ENCODE measurements at regions not wholly inside any gene's neighbourhood (a gene's known extent, or its start where the extent isn't known, plus 50 kb on each side); places are given as distances from the start of the nearest gene placed in this dataset.

DNA sequence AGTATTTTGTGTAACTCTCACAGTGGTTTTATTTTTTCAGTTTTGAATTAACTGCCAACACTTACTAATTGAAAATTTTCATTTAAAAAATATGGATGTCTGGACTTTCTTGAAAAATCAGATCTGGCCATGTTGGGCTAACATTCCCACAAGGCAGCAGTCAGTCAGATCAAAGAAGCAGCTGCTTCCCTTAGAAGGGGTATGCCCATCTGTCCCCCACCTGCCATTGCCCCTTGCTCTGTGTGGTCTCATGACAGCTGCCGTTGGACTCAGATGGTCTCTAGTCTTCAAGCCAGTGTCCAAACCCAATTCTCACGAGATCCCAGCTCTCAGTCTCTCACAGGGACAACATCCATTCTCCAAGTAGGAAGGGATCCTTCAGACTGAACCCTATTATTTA, 212.1 kb upstream of the GHITM start:
- Histone ChIP-seq H3K36me3 (ENCODE audit: insufficient read depth, low read length) (no peaks in the 10 kb centered on the region), H2AFZ (ENCODE audit: low read length, unreplicated experiment) (no peak overlapping the region), H3K27ac (ENCODE audit: low read depth, low read length) (no peak overlapping the region), H3K27me3 (ENCODE audit: insufficient read depth, low read length) (no peaks in the 10 kb centered on the region), H3K4me1 (ENCODE audit: control insufficient read depth, insufficient read depth, low read length, unreplicated experiment) (no peaks in the 10 kb centered on the region), H3K79me2 (ENCODE audit: control insufficient read depth, insufficient read depth, low read length, unreplicated experiment) (no peaks in the 10 kb centered on the region), H3K4me3 (ENCODE audit: low read depth, low read length) (no peak overlapping the region)

- H2AFZ ChIP-seq (ENCODE audit: low read length, unreplicated experiment): no peak overlapping the region
Observed at GRCh38 chr10:83929399-83929798, 209.9 kb upstream of the GHITM start.

GRCh38 chr10:83931669-83932068, 207.6 kb upstream of the GHITM start:
- H3K4me3 ChIP-seq (ENCODE audit: low read depth, low read length): no peak overlapping the region
- no peak overlapping the region for H2AFZ ChIP-seq (ENCODE audit: low read length, unreplicated experiment)
- no peaks in the 10 kb centered on the region for H3K4me1 ChIP-seq (ENCODE audit: control insufficient read depth, insufficient read depth, low read length, unreplicated experiment)
- no peak overlapping the region for H3K27ac ChIP-seq (ENCODE audit: low read depth, low read length)
- no peaks in the 10 kb centered on the region for H3K27me3 ChIP-seq (ENCODE audit: insufficient read depth, low read length)
- H3K36me3 ChIP-seq (ENCODE audit: insufficient read depth, low read length): no peaks in the 10 kb centered on the region
- no peaks in the 10 kb centered on the region for H3K79me2 ChIP-seq (ENCODE audit: control insufficient read depth, insufficient read depth, low read length, unreplicated experiment)

More at GRCh38 chr10:83929399-83929798, 209.9 kb upstream of the GHITM start:
- Histone ChIP-seq H3K4me1 (ENCODE audit: control insufficient read depth, insufficient read depth, low read length, unreplicated experiment) (no peaks in the 10 kb centered on the region), H3K79me2 (ENCODE audit: control insufficient read depth, insufficient read depth, low read length, unreplicated experiment) (no peaks in the 10 kb centered on the region), H3K27me3 (ENCODE audit: insufficient read depth, low read length) (no peaks in the 10 kb centered on the region), H3K36me3 (ENCODE audit: insufficient read depth, low read length) (no peaks in the 10 kb centered on the region), H3K4me3 (ENCODE audit: low read depth, low read length) (no peak overlapping the region), H3K27ac (ENCODE audit: low read depth, low read length) (no peak overlapping the region)

GRCh38 chr10:83932245-83932644, 207.1 kb upstream of the GHITM start:
- H3K4me3 ChIP-seq (ENCODE audit: low read depth, low read length): no peak overlapping the region
- no peaks in the 10 kb centered on the region for H3K4me1 ChIP-seq (ENCODE audit: control insufficient read depth, insufficient read depth, low read length, unreplicated experiment)
- no peaks in the 10 kb centered on the region for H3K27me3 ChIP-seq (ENCODE audit: insufficient read depth, low read length)
- H3K27ac ChIP-seq (ENCODE audit: low read depth, low read length): no peak overlapping the region
- no peaks in the 10 kb centered on the region for H3K79me2 ChIP-seq (ENCODE audit: control insufficient read depth, insufficient read depth, low read length, unreplicated experiment)
- no peak overlapping the region for H2AFZ ChIP-seq (ENCODE audit: low read length, unreplicated experiment)
- no peaks in the 10 kb centered on the region for H3K36me3 ChIP-seq (ENCODE audit: insufficient read depth, low read length)

GRCh38 chr10:83934062-83934461, 205.2 kb upstream of the GHITM start:
- Histone ChIP-seq H3K27ac (ENCODE audit: low read depth, low read length) (no peak overlapping the region), H3K4me3 (ENCODE audit: low read depth, low read length) (no peak overlapping the region), H3K4me1 (ENCODE audit: control insufficient read depth, insufficient read depth, low read length, unreplicated experiment) (no peaks in the 10 kb centered on the region), H2AFZ (ENCODE audit: low read length, unreplicated experiment) (no peak overlapping the region), H3K79me2 (ENCODE audit: control insufficient read depth, insufficient read depth, low read length, unreplicated experiment) (no peaks in the 10 kb centered on the region), H3K27me3 (ENCODE audit: insufficient read depth, low read length) (no peaks in the 10 kb centered on the region), H3K36me3 (ENCODE audit: insufficient read depth, low read length) (no peaks in the 10 kb centered on the region)

DNA sequence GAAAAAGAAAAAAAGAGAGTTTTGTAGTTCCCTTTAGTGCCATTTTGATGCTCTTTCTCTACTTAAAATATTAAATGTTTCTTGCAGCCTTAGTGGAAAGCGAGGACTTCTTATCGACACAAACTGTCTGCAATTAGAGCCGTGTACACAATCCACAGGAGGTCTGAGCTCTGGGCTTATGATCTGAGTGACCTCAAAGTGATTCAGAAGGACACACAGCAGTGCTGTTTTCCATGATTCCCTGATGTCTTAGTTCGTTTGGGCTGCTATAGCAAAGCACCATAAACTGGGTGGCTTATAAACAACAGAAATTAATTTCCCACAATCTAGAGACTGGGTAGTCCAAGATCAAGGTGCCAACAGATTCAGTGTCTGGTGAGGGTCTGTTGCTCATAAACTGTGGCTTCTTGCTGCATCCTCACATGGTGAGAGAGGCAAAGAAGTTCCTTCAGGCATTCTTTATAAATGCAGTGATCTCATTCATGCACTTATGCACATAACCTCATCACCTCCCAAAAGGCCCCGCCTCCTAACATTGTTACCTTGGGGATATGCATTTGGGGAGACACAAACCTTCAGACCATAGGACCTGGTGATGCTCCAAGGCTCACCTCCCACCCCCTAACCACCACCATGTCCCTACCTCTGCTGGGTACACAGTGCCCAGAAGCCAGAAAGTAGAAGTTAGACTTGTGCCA, 204.5 kb upstream of the GHITM start:
- H3K4me1 ChIP-seq (ENCODE audit: control insufficient read depth, insufficient read depth, low read length, unreplicated experiment): no peaks in the 10 kb centered on the region
- no peak overlapping the region for H3K27ac ChIP-seq (ENCODE audit: low read depth, low read length)
- no peak overlapping the region for H2AFZ ChIP-seq (ENCODE audit: low read length, unreplicated experiment)
- no peaks in the 10 kb centered on the region for H3K36me3 ChIP-seq (ENCODE audit: insufficient read depth, low read length)
- no peaks in the 10 kb centered on the region for H3K27me3 ChIP-seq (ENCODE audit: insufficient read depth, low read length)
- no peaks in the 10 kb centered on the region for H3K79me2 ChIP-seq (ENCODE audit: control insufficient read depth, insufficient read depth, low read length, unreplicated experiment)
- no peak overlapping the region for H3K4me3 ChIP-seq (ENCODE audit: low read depth, low read length)

GRCh38 chr10:83935339-83935736, 204.0 kb upstream of the GHITM start:
- Histone ChIP-seq H3K79me2 (ENCODE audit: control insufficient read depth, insufficient read depth, low read length, unreplicated experiment) (no peaks in the 10 kb centered on the region), H3K4me3 (ENCODE audit: low read depth, low read length) (no peak overlapping the region), H3K36me3 (ENCODE audit: insufficient read depth, low read length) (no peaks in the 10 kb centered on the region), H3K4me1 (ENCODE audit: control insufficient read depth, insufficient read depth, low read length, unreplicated experiment) (no peaks in the 10 kb centered on the region), H3K27ac (ENCODE audit: low read depth, low read length) (no peak overlapping the region), H3K27me3 (ENCODE audit: insufficient read depth, low read length) (no peaks in the 10 kb centered on the region), H2AFZ (ENCODE audit: low read length, unreplicated experiment) (no peak overlapping the region)

GRCh38 chr10:83935911-83936310, 203.4 kb upstream of the GHITM start:
- no peak overlapping the region for H3K4me3 ChIP-seq (ENCODE audit: low read depth, low read length)
- H3K4me1 ChIP-seq (ENCODE audit: control insufficient read depth, insufficient read depth, low read length, unreplicated experiment): no peaks in the 10 kb centered on the region
- no peaks in the 10 kb centered on the region for H3K27me3 ChIP-seq (ENCODE audit: insufficient read depth, low read length)
- H3K36me3 ChIP-seq (ENCODE audit: insufficient read depth, low read length): no peaks in the 10 kb centered on the region
- no peak overlapping the region for H2AFZ ChIP-seq (ENCODE audit: low read length, unreplicated experiment)
- no peaks in the 10 kb centered on the region for H3K79me2 ChIP-seq (ENCODE audit: control insufficient read depth, insufficient read depth, low read length, unreplicated experiment)
- no peak overlapping the region for H3K27ac ChIP-seq (ENCODE audit: low read depth, low read length)

- H2AFZ ChIP-seq (ENCODE audit: low read length, unreplicated experiment): no peak overlapping the region
- H3K27me3 ChIP-seq (ENCODE audit: insufficient read depth, low read length): no peaks in the 10 kb centered on the region
- H3K36me3 ChIP-seq (ENCODE audit: insufficient read depth, low read length): no peaks in the 10 kb centered on the region
- no peaks in the 10 kb centered on the region for H3K79me2 ChIP-seq (ENCODE audit: control insufficient read depth, insufficient read depth, low read length, unreplicated experiment)
- no peak overlapping the region for H3K27ac ChIP-seq (ENCODE audit: low read depth, low read length)
- no peak overlapping the region for H3K4me3 ChIP-seq (ENCODE audit: low read depth, low read length)
- no peaks in the 10 kb centered on the region for H3K4me1 ChIP-seq (ENCODE audit: control insufficient read depth, insufficient read depth, low read length, unreplicated experiment)
Observed at GRCh38 chr10:83937161-83937560, 202.1 kb upstream of the GHITM start.

DNA sequence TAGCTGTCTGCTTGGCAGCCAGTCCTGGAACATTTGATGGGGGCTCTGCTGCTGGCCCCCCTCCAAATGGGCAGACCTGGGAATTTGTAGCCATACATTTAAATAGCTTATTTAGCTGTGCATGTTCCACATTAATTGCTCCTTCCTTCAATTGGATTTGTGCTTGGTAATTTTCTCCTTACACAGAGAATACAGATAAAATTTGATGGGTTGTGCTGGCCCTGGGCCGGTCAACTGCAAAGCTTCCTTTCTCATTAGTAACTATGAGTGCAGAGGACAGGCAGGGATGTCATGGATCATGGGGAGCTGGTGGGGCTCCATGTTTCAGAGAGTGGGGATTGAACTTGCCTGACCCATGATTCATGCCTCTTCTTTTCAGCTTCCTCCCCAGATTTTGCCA, 201.5 kb upstream of the GHITM start:
- H3K36me3 ChIP-seq (ENCODE audit: insufficient read depth, low read length): no peaks in the 10 kb centered on the region
- no peaks in the 10 kb centered on the region for H3K4me1 ChIP-seq (ENCODE audit: control insufficient read depth, insufficient read depth, low read length, unreplicated experiment)
- H2AFZ ChIP-seq (ENCODE audit: low read length, unreplicated experiment): no peak overlapping the region
- no peaks in the 10 kb centered on the region for H3K79me2 ChIP-seq (ENCODE audit: control insufficient read depth, insufficient read depth, low read length, unreplicated experiment)
- H3K27ac ChIP-seq (ENCODE audit: low read depth, low read length): no peak overlapping the region
- H3K4me3 ChIP-seq (ENCODE audit: low read depth, low read length): no peak overlapping the region
- no peaks in the 10 kb centered on the region for H3K27me3 ChIP-seq (ENCODE audit: insufficient read depth, low read length)

GRCh38 chr10:83941189-83941588, 198.1 kb upstream of the GHITM start:
- Histone ChIP-seq H3K79me2 (ENCODE audit: control insufficient read depth, insufficient read depth, low read length, unreplicated experiment) (no peaks in the 10 kb centered on the region), H3K27ac (ENCODE audit: low read depth, low read length) (no peak overlapping the region), H3K4me1 (ENCODE audit: control insufficient read depth, insufficient read depth, low read length, unreplicated experiment) (no peaks in the 10 kb centered on the region), H3K27me3 (ENCODE audit: insufficient read depth, low read length) (no peaks in the 10 kb centered on the region), H3K4me3 (ENCODE audit: low read depth, low read length) (no peak overlapping the region), H3K36me3 (ENCODE audit: insufficient read depth, low read length) (no peaks in the 10 kb centered on the region), H2AFZ (ENCODE audit: low read length, unreplicated experiment) (no peak overlapping the region)
